ENCODE measurements at regions not wholly inside any gene's neighbourhood (a gene's known extent, or its start where the extent isn't known, plus 50 kb on each side); places are given as distances from the start of the nearest gene placed in this dataset.

DNA sequence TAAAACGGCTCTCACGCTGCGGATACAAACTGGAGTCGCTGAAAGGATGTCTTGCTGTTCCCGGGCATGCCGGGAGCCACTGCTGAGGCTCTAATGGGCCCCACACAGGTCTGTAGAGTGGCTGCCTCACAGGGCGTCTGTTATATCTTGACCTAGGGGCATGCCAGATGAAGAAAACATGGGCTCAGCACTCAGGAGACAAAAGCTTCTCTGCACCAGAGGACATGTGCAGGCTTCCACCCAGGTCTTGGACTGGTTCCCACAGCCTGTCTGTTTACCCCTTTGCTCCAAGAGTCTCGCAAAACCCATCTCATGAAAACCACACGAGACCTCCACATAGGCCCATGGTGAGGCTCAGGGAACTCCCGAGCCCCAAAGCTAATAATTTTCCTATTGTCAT, 134.2 kb downstream of the RPS29 start:
- DNase-seq (ENCODE audit: low read depth): no peak
- TF ChIP-seq, protein P1, sequence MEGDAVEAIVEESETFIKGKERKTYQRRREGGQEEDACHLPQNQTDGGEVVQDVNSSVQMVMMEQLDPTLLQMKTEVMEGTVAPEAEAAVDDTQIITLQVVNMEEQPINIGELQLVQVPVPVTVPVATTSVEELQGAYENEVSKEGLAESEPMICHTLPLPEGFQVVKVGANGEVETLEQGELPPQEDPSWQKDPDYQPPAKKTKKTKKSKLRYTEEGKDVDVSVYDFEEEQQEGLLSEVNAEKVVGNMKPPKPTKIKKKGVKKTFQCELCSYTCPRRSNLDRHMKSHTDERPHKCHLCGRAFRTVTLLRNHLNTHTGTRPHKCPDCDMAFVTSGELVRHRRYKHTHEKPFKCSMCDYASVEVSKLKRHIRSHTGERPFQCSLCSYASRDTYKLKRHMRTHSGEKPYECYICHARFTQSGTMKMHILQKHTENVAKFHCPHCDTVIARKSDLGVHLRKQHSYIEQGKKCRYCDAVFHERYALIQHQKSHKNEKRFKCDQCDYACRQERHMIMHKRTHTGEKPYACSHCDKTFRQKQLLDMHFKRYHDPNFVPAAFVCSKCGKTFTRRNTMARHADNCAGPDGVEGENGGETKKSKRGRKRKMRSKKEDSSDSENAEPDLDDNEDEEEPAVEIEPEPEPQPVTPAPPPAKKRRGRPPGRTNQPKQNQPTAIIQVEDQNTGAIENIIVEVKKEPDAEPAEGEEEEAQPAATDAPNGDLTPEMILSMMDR (conservative IDR thresholded peaks at IDR 0.05; ENCODE audit: low read depth, low read length): no peak
- no peak overlapping the region for H3K4me3 ChIP-seq (ENCODE audit: low read depth, low read length)

- no peak overlapping the region for H3K4me3 ChIP-seq (ENCODE audit: low read depth, low read length)
- DNase-seq (ENCODE audit: low read depth): no peak
- TF ChIP-seq, protein P1 (conservative IDR thresholded peaks at IDR 0.05; ENCODE audit: low read depth, low read length): no peak
Measured at GRCh38 chr14:49449749-49450148, 136.4 kb downstream of the RPS29 start.

- H3K4me3 ChIP-seq (ENCODE audit: low read depth, low read length): no peak overlapping the region
- DNase-seq (ENCODE audit: low read depth): no peak
- TF ChIP-seq, protein P1 (conservative IDR thresholded peaks at IDR 0.05; ENCODE audit: low read depth, low read length): no peak
Measured at GRCh38 chr14:49447540-49448107, 138.6 kb downstream of the RPS29 start.

GRCh38 chr14:49446801-49447200, 139.4 kb downstream of the RPS29 start:
- no peak overlapping the region for H3K4me3 ChIP-seq (ENCODE audit: low read depth, low read length)
- TF ChIP-seq, protein P1 (conservative IDR thresholded peaks at IDR 0.05; ENCODE audit: low read depth, low read length): no peak
- DNase-seq (ENCODE audit: low read depth): no peak

DNA sequence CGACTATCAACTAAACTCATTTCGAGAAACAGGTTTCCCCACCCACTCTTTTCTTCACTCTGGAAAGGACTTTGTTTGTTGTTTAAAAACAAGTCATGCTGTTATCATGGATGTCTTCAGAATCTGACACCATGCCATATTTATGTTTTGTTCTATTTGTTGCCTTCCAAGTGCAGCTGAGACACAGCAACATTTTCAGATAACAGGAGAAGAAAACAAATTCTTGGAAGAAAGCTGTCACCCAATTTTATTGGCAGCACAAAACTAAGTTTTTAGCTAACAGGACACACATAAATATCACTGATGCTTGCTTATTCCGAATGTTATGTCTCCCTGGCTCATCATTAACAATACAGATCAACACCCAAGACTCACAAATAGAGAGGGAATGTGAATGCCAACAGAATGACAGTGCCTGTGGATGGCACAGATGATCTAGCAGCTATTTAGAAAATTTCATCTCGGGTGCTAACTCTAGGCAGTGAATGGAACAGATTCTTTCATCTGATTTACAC, 147.9 kb downstream of the RPS29 start:
- TF ChIP-seq, protein P1 (conservative IDR thresholded peaks at IDR 0.05; ENCODE audit: low read depth, low read length): no peak
- no peak for DNase-seq (ENCODE audit: low read depth)
- H3K4me3 ChIP-seq (ENCODE audit: low read depth, low read length): no peak overlapping the region

- H3K4me3 ChIP-seq (ENCODE audit: low read depth, low read length): no peak overlapping the region
- DNase-seq (ENCODE audit: low read depth): no peak
- TF ChIP-seq, protein P1 (conservative IDR thresholded peaks at IDR 0.05; ENCODE audit: low read depth, low read length): no peak
Measured at GRCh38 chr14:49428076-49428475, 158.1 kb downstream of the RPS29 start.

- TF ChIP-seq, protein P1 (conservative IDR thresholded peaks at IDR 0.05; ENCODE audit: low read depth, low read length): no peak
- no peak for DNase-seq (ENCODE audit: low read depth)
- no peak overlapping the region for H3K4me3 ChIP-seq (ENCODE audit: low read depth, low read length)
Measured at GRCh38 chr14:49427117-49427516, 159.1 kb downstream of the RPS29 start.
